GM10248 (cell line): ENCODE measurements at regions not wholly inside any gene's neighbourhood (a gene's known extent, or its start where the extent isn't known, plus 50 kb on each side); places are given as distances from the start of the nearest gene placed in this dataset.

Experiments used
- CTCF ChIA-PET: fragments of 300-600 bp; sonication (Branson Sonifier 250); formaldehyde crosslinking; extraction: SDS; loops from one replicate; lab custom pipeline; 2021; ENCODE audit warnings: antibody characterized with exemption; lab: Yijun Ruan, JAX
- POLR2A ChIA-PET: fragments of 350-650 bp; sonication (Branson Sonifier 250); formaldehyde crosslinking; extraction: SDS; loops from one replicate; lab custom pipeline; 2020; ENCODE audit warnings: antibody characterized with exemption; lab: Yijun Ruan, JAX
- DNase-seq: peaks from one replicate; pipeline ENCODE4 v3.0.0; 2012; ENCODE audit errors: extremely low spot score
- TF ChIP-seq, protein P1 (sequence below): IDR thresholded peaks from 2 replicates; pipeline ENCODE4 v1.5.1; 2012; ENCODE audit warnings: mild to moderate bottlenecking, low read depth; ENCODE audit errors: extremely low read depth, missing control alignments, control extremely low read depth

GRCh38 chr10:3354174-3354900 lies 181.8 kb upstream of the PITRM1 start:
- TF ChIP-seq, protein P1, sequence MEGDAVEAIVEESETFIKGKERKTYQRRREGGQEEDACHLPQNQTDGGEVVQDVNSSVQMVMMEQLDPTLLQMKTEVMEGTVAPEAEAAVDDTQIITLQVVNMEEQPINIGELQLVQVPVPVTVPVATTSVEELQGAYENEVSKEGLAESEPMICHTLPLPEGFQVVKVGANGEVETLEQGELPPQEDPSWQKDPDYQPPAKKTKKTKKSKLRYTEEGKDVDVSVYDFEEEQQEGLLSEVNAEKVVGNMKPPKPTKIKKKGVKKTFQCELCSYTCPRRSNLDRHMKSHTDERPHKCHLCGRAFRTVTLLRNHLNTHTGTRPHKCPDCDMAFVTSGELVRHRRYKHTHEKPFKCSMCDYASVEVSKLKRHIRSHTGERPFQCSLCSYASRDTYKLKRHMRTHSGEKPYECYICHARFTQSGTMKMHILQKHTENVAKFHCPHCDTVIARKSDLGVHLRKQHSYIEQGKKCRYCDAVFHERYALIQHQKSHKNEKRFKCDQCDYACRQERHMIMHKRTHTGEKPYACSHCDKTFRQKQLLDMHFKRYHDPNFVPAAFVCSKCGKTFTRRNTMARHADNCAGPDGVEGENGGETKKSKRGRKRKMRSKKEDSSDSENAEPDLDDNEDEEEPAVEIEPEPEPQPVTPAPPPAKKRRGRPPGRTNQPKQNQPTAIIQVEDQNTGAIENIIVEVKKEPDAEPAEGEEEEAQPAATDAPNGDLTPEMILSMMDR, result no peak
- ChIA-PET POLR2A (no interaction called here), CTCF (no interaction called here)
- DNase-seq, result no peak

DNA sequence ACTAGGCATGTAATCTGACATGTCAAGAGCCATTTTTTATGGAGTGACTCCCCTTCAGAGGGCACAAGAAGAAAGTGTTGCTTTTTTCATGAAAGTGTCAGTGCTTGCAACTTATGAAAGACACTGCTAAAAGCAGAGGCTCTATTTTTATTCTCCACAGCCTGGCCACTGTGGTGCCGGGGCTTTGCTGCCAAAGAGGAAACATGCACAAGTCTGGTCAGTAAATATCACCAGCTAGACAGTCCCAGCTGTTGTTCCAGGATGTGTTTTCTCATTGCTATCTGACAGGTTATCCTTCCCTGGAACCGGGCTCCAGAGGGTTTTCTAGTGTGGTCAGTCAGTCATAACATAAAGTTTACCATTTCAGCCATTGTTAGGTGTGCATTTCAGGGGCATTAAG lies 180.7 kb upstream of the PITRM1 start:
- ChIA-PET CTCF (interaction anchor here (1.5 kb wide), 1 partner anchor 17 kb away, joined by 4 read pairs; no protein-coding TSS in a partner anchor), POLR2A (no interaction called here)
- no peak for DNase-seq
- TF ChIP-seq, protein P1, result no peak

- TF ChIP-seq, protein P1, result no peak
- POLR2A ChIA-PET, result no interaction called here
- DNase-seq, result no peak
- CTCF ChIA-PET, result no interaction called here
Measured at GRCh38 chr10:3350617-3351258, 178.2 kb upstream of the PITRM1 start.

- no peak for DNase-seq
- POLR2A ChIA-PET, result no interaction called here
- CTCF ChIA-PET, result no interaction called here
- TF ChIP-seq, protein P1, result no peak
Measured at GRCh38 chr10:3350205-3350604, 177.6 kb upstream of the PITRM1 start.

DNA sequence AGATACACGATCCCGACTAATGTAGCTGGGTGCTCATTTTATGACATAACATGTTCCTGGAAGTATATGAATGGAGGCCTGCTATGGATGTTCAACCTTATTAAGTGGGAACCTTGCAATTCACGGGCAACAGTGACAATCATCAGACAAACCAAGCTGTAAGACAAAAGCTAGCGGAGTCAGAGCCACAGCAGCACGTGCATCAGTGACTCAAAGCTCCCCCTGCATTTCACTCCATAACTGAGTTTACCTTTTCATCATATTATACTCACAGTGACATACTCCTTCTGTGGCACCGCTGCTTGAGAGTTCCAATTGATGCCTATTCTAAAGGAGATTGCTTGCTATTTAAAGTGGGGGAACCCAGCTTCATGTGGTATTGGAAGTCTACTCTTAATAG lies 176.0 kb upstream of the PITRM1 start:
- DNase-seq, result no peak
- TF ChIP-seq, protein P1, result no peak
- CTCF ChIA-PET, result no interaction called here
- POLR2A ChIA-PET, result no interaction called here

GRCh38 chr10:3347413-3348182 lies 175.0 kb upstream of the PITRM1 start:
- TF ChIP-seq, protein P1, result no peak
- ChIA-PET CTCF (no interaction called here), POLR2A (no interaction called here)
- no peak for DNase-seq
